AG04450 (cell line): ENCODE measurements at regions not wholly inside any gene's neighbourhood (a gene's known extent, or its start where the extent isn't known, plus 50 kb on each side); places are given as distances from the start of the nearest gene placed in this dataset.

Experiments
- CTCF ChIA-PET: fragments of 300-600, 350-600 bp; formaldehyde crosslinking; extraction: SDS; loops from one replicate; lab custom pipeline; 2022; ENCODE audit warnings: antibody characterized with exemption, inconsistent platforms; lab: Charles Lee
- POLR2A ChIA-PET: fragments of 350-600 bp; formaldehyde crosslinking; extraction: SDS; loops from one replicate; lab custom pipeline; 2021; ENCODE audit warnings: antibody characterized with exemption, inconsistent platforms; lab: Yijun Ruan, JAX
- DNase-seq: peaks from one replicate; pipeline ENCODE4 v3.0.0-alpha.2; 2011; ENCODE audit warnings: low read depth, low spot score
- H3K27ac ChIP-seq: one replicate; pipeline ENCODE4 v1.5.1; 2012; ENCODE audit warnings: low read depth, low read length, control low read depth
- H3K27me3 ChIP-seq: one replicate; pipeline ENCODE4 v1.6.0; 2012; ENCODE audit warnings: low read length; ENCODE audit not compliant: control insufficient read depth, insufficient read depth
- H3K4me3 ChIP-seq: 2 replicates; pipeline ENCODE4 v1.5.1; 2011; ENCODE audit warnings: mild to moderate bottlenecking, low read depth, low read length, control low read depth
- H3K9me3 ChIP-seq: 2 replicates; pipeline ENCODE4 v1.5.1; 2012; ENCODE audit warnings: low read length; ENCODE audit not compliant: control insufficient read depth, insufficient read depth
- TF ChIP-seq, protein P1 (sequence below): IDR thresholded peaks from 2 replicates; pipeline ENCODE4 v1.5.1; 2011; ENCODE audit warnings: low read depth, low read length, control low read depth, inconsistent platforms

DNA sequence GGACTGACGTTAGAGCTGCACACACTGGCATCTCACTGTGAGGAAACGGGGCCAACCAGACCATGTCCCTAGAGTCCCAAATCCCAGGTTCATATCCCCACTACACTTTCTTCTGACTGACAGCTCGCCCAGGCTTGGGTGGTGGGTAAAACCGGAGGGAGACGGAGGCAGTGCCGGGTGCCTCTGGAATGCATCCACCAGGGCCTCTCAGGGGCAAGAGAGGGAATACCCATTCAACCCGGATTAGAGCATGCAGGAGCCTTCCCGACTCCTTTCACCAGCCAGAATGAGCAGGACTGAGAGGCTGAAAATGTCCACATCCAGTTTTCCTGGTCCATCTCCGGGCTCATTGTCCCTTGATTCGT, 297.2 kb downstream of the ADGRD1 start:
- ChIA-PET POLR2A (no interaction called here), CTCF (no interaction called here)
- TF ChIP-seq, protein P1, sequence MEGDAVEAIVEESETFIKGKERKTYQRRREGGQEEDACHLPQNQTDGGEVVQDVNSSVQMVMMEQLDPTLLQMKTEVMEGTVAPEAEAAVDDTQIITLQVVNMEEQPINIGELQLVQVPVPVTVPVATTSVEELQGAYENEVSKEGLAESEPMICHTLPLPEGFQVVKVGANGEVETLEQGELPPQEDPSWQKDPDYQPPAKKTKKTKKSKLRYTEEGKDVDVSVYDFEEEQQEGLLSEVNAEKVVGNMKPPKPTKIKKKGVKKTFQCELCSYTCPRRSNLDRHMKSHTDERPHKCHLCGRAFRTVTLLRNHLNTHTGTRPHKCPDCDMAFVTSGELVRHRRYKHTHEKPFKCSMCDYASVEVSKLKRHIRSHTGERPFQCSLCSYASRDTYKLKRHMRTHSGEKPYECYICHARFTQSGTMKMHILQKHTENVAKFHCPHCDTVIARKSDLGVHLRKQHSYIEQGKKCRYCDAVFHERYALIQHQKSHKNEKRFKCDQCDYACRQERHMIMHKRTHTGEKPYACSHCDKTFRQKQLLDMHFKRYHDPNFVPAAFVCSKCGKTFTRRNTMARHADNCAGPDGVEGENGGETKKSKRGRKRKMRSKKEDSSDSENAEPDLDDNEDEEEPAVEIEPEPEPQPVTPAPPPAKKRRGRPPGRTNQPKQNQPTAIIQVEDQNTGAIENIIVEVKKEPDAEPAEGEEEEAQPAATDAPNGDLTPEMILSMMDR, result no peak
- no peak overlapping the region for H3K4me3 ChIP-seq
- H3K27ac ChIP-seq, result no peak overlapping the region
- no peak for DNase-seq
- no peaks in the 10 kb centered on the region for H3K27me3 ChIP-seq
- peaks cover 70% of the 10 kb centered on the region for H3K9me3 ChIP-seq

DNA sequence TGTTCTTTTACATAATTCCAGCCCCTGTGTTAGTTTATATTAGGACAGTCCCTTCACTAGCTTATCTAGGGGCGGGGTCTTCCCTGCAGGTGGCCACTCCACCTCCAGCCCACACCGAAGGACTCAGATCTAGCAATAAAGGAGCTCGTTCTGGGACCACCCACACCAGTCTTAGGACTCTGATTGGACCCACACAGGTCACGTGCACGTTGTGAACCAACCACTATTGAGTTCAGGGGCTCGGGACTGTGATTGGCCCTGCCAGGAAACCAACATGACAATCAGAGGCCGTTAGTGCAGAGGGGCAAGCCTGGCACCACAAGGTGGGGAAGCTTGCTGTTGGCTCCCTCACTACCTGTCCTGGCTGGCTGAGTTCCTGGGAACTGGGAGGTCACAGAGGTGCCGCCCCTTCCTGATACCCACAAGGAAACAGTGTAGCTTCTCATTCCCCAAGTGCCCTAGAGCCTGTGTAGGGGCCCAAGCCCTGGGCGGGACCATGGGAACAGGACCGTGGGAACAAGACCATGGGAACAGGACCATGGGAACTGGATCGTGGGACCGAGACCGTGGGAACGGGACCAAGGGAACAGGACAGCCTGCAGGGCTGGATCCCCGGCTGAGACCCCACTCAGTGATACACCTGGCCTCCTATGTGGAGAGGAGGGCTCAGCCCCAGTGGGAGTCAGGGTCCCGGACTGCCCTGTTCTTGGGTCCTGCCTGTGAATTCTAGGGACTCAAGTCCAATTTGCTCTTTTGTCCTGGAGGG, 297.8 kb downstream of the ADGRD1 start:
- Histone ChIP-seq H3K4me3 (no peak overlapping the region), H3K9me3 (peaks cover 71% of the 10 kb centered on the region), H3K27ac (no peak overlapping the region), H3K27me3 (no peaks in the 10 kb centered on the region)
- DNase-seq, result no peak
- POLR2A ChIA-PET, result no interaction called here
- CTCF ChIA-PET, result no interaction called here
- TF ChIP-seq, protein P1, result no peak

DNA sequence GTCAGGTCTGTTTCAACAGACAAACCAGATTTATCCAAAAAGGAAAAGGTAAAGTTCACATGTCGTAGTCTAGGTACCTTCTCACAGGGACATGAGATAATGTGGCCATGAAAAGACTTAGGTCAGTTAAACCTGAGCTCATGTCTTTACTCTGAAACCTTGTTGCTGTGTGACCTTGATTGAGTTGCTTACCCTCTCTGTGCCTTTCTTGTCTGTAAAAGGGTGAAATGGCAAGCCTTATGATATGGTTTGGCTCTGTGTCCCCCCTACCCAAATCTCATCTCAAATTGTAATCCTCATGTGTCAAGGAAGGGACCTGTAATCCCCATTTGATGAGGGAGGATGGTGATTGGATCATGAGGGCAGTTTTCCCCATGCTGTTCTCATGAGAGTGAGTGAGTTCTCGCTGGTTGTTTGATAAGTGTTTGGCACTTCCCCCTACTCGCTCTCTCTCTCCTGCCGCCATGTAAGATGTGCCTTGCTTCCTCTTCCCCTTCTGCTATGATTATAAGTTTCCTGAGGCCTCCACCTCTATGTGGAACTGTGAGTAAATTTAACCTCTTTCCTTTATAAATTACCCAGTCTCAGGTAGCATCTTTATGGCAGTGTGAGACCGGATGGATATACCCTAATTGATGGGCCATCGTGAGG, 299.8 kb downstream of the ADGRD1 start:
- DNase-seq, result no peak
- ChIA-PET POLR2A (no interaction called here), CTCF (no interaction called here)
- Histone ChIP-seq H3K9me3 (peaks cover 72% of the 10 kb centered on the region), H3K27ac (no peak overlapping the region), H3K27me3 (no peaks in the 10 kb centered on the region), H3K4me3 (no peak overlapping the region)
- TF ChIP-seq, protein P1, result no peak

DNA sequence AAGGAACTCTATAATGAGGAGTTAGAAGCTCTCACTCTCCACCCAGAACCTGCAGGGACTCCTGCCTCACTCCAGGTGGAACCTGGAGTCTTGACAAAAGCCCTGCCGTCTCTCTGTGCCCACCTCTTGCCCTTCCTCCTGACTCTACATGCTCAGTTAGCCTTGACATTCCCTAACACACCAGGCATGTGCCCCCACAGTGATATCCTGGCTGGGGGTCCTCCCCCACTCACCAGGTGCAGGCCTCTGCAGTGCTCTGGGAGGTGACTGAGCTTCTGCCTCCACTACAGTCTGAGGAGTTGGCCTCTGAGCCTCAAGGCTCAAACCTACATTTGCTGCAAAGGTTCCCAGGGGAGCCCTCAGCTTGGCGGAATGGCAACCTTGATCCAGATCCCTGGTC, 300.7 kb downstream of the ADGRD1 start:
- CTCF ChIA-PET, result no interaction called here
- Histone ChIP-seq H3K27ac (no peak overlapping the region), H3K27me3 (no peaks in the 10 kb centered on the region), H3K9me3 (peaks cover 72% of the 10 kb centered on the region), H3K4me3 (no peak overlapping the region)
- TF ChIP-seq, protein P1, result no peak
- DNase-seq, result no peak
- POLR2A ChIA-PET, result no interaction called here

DNA sequence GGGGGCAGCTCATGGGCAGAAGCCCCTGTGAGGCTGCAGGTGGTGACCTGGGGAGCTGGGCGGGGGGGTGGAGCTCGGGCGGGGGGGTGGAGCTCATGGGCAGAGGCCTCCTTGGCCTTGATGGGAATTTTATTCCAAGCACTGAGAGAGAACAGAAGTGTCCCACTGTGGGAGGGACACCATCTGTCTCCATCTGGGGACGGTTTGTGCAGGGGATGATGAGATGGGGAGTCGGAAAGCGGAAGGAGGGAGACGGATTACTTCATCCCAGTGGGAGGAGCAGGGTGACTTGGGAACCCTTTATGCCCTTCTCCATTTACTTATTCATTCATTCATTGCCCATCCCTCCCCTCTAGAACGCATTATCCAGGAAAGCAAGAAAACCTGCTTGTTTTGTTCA, 304.7 kb downstream of the ADGRD1 start:
- ChIA-PET CTCF (no interaction called here), POLR2A (no interaction called here)
- TF ChIP-seq, protein P1, result no peak
- no peak overlapping the region for H3K27ac ChIP-seq
- DNase-seq, result no peak
- H3K9me3 ChIP-seq, result peaks cover 72% of the 10 kb centered on the region
- no peak overlapping the region for H3K4me3 ChIP-seq
- H3K27me3 ChIP-seq, result no peaks in the 10 kb centered on the region
